Activated T-helper 1 cell treated with Interleukin-2 at 50 U/mL for 16 hours (primary cell): ENCODE measurements at regions not wholly inside any gene's neighbourhood (a gene's known extent, or its start where the extent isn't known, plus 50 kb on each side); places are given as distances from the start of the nearest gene placed in this dataset.

Source experiments
- DNase-seq: peaks from one replicate; pipeline ENCODE4 v3.0.0-alpha.2; 2020; ENCODE audit warnings: low read depth

DNA sequence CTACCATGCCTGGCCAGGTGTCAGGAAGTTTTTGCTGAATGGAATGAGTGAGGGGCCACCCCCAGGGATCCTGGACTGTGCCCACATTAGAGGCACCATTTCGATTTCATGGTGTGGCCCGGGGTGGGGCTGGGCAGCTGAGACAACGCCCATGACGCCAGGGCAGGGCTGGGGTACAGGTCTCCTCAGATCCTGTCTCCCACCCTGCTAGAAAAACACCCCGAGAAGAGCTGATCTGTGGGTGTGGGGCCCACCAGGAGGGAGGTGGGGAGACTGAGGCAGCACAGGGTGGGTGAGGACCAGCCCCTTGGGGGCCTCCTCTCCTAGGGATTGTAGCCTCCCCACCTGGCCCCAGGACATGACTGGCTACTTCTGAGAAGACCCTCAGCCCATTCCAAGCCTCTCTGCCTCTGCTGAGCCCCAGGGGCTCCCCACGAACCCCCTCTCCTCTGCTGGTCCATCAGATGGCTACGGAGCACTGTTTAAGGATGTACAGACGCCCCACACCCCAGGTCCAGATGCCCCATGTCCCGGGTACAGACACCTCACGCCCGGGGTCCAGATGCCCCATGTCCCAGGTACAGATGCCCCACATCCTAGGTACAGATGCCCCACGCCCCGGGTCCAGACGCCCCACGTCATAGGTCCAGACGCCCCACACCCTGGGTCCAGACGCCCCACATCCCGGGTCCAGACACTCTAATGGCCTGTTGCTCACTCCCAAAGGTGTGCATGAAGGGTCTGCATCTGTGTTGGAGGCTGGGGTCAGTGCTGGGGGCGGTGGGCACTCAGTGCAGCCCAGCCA is 99.4 kb downstream of the MICALL2 start:
- DNase-seq: no peak

DNA sequence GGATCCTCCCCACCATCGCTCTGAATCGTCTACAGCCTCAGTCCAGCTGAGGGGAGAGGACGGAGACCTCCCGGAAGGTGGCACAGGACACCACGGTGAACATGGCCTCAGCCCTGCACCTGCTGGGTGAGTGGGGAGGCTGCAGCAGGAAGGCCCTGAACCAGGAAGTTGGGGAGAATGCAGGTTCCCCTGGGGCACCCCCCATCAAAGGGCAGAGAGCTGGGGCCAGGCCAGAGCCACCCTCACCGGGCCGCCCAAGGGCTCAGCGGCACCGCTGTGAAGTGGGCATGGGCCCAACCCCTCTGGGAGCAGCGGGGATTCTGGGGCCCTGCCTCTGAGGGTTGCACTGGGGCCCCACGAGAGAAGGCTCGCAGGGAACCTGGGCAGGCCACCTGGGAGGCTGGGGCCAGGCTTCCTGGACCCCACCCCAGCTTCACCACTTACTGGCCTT is 98.7 kb downstream of the MICALL2 start:
- no peak for DNase-seq

DNA sequence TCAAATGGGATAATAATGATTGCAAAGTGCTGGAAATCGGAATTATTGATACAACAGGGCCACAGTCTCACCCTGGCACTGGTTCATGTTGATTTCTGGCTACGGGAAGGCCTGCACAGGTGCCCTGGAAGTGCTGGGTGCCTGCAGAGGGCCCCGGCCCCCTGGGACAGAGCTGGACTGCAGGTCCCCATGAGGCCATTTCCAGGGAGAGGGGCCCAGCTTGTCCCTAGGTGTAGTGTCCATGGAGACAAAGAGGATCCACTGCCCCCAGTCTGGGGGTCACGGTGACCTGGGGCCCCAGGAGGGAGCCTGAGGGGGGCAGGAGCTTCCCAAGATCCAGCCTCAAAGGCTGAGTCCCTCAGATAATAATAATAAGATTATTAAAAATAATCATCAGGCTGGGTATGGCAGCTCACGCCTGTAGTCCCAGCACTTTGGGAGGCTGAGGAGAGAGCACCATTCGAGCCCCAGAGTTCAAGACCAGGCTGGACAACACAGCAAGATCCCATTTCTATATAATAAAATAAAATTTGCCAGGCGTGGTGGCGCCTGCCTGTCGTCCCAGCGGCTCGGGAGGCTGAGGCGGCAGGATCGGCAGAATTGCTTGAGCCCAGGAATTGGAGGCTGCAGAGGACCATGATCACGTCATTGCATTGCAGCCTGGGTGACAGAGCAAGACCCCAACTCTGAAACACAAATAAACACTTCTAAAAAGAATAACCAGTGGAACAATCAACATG is 98.1 kb downstream of the MICALL2 start:
- DNase-seq: no peak

DNA sequence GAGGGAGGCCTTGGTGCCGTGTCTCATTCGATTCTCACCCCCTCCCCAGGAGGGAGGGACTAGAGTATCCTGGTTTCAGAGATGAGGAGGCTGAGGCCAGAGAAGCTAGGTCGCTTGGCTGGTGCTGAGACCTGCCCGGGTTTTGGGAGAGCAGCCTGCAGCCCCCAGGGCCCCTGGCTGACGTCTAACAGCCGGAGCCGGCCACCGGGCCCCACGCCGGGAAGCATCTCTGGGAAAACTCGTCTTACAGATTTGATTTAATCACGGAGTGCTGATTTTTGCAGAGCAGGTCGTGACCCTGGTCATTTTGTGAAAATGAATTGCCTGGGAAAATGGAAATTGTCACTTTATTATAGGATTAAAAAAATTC is 97.5 kb downstream of the MICALL2 start:
- DNase-seq: no peak

DNA sequence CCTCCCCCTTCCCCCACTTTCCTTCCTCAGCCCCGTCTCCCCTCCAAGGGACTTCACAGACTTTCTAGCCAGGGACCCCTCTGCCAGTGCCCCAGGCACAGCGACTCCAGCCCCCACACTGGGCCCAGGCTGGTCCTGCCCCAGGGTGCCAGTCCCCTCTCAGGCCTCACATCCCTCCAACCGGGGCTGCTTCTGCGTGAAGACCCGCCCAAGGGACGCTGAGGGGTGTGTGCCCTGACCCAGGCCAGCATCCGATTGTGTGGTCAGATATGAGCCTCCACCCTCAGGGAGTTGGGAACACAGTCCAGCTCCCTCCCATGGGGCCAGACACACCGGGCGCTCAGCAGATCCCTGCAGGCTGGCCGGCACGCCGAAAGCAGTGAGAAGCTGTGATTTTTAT is 97.0 kb downstream of the MICALL2 start:
- DNase-seq: no peak

DNA sequence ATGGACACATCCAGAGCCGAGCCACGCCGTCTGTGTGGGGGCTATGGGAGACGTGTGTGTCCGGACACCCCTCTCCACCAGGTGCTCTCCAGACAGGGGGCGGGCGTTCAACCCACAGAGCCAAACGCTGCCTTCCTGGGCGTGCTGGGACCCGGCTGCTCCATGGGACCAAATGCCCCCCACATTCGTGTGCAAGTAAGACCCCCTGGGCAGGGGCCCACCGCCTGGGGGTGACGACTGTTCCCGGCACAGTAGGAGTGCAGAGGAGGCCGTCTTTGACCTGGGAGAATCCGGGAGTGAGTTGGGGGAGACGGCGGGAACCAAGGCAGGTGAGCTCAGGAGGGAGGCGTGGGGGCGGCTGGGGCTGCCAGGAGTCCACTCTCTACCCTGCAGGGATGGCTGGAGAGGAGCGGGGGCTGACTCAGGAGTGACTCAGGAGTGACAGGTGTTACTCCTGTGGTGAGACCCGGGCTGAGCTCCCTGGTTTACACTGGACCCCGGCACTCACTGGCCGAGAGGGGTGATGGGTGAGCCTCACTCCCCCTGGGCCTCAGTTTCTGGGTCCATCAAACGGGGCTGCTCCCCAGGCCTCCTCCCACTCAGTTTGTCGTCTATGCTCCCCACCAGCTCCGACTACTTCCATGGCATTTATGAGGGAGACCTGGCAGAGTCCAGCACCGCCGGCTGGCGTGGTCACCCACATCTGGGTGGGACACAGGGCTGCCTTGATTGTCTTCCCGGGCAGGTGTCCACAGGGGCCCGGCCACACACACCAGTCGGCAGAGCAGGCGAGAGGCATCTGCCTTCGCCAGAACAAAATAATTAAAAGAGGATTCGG is 95.0 kb downstream of the MICALL2 start:
- no peak for DNase-seq

DNA sequence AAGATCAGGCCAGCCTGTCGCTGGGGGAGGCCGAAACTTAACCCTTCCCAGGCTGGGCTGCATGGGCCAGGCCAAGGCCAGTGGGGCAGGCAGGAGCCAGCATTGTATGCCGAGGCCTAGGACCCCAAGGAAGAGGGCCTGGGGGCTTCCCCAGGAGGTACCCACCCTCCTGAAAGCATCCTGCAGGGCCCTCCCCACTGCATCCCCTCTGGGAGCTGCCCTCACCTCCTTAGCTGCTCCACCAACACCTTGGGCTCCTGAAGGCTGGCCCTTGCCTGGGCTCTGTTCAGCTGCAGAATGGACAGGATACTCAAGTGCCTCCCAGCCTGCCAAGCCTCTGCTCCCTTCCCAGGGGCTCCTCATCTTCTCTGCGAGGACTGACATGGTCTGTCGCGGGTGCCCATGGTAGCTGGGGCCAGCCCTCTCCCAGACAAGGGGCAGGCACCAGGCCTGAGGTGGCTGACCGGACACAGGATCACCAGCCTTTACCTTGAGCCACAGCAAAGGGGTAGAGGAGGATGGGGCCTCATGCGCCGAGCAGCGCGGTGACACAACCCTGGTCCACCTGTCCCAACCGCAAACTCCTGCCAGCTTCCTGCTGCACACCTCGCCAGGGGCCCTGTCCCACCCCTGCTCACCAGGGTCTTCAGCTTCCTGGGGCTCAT is 94.2 kb downstream of the MICALL2 start:
- DNase-seq: no peak

DNA sequence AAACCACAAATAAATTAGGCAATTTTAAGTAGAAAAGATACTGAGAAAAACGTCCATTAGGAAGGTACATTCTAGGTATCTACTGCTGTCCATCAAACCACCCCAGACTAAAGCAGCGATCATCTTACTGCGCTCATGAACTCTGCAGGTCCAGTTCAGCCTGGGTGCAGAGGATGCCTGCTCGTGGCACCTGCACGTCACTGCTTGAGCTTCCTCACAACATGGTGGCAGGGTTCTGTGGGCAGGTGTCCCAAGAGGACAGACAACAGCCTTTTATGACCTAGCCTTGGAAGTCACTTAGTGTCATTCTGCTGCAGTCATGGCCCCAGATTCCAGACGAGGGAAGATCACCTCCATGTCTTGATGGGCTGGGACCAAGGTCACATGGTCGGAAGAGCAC is 93.4 kb downstream of the MICALL2 start:
- DNase-seq: no peak

DNA sequence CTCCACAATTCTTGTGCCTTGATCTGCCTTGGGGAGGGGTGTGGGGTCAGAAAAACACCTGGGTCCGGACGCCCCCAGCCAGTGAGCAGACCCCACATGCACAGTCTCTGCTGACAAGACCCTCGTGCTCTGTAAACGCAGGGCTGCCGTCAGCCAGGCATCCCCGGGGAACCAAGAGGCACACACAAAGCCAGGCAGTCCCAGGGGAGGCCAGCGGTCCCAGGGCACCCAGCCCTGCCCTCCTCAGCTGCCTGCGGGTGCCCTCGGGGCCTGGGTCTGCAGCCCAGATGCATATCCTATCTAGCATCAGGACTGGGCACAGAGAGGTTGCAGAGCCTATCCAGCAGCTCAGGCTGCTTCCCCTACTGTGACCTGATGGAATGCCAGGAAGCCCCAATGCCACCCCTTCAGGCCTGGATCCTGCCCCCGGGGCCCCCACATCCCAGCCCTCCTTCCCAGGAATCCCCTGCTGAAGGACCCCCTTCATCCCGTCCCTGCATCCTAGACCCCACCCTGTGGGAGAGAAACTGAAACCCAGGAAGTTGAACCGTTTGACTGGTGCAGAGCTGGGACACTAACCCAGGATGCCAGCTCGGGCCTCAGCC is 92.4 kb downstream of the MICALL2 start:
- DNase-seq: no peak

DNA sequence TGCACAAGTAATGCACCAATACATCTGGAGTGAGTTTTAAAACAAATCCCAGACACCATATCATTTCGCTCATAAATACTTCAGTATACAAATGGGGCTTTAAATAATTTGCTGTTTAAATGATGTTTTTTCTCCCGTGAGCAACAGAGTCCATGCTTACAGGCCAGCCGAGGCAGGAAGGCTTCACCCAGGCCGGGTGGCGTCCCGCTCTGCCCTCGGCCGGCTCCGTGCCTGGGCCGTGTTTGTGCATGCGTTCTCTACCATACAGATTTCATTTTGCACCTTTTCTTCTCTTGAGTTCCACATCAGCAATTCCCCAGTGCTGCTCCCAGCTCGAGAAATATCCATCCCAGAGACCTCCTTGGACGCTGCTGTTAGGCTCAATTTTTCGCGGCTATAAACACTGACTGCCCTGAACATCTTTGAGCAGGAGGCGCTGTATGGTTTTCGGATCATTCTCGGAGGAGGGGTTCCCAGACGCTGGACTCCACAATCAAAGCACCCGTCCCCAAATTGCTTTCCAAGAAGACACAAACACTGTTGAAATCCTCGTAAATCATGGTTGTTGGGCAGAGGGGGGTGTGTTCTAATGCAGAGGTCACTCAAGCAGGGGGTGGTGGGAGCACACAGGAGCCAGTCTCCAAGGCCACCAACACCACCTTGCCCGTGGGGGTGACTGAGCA is 91.6 kb downstream of the MICALL2 start:
- no peak for DNase-seq

DNA sequence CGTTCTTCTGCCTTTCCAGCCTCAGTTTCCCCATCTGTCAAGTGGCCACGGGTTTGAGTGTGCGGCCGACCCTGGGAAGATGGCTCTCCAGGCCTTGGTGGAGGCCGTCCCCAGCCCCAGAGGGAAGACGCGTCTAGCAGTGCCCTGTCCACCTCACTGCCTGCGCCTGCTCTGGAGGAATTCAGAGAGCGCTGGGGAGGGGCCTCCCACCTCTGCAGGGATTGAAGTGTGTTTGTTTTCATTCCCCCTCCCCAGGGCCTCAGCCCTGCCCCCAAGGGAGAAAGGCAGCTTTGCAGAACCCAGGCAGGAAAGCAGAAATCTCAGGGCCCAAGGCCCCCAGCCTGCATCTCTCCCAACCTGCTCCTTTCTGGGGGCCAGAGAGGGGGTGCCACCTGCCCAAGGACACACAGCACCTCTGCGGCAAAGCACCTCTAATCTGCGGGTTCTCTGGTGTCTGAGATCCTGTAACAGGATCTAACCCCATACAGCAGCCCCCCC is 91.0 kb downstream of the MICALL2 start:
- DNase-seq: no peak

DNA sequence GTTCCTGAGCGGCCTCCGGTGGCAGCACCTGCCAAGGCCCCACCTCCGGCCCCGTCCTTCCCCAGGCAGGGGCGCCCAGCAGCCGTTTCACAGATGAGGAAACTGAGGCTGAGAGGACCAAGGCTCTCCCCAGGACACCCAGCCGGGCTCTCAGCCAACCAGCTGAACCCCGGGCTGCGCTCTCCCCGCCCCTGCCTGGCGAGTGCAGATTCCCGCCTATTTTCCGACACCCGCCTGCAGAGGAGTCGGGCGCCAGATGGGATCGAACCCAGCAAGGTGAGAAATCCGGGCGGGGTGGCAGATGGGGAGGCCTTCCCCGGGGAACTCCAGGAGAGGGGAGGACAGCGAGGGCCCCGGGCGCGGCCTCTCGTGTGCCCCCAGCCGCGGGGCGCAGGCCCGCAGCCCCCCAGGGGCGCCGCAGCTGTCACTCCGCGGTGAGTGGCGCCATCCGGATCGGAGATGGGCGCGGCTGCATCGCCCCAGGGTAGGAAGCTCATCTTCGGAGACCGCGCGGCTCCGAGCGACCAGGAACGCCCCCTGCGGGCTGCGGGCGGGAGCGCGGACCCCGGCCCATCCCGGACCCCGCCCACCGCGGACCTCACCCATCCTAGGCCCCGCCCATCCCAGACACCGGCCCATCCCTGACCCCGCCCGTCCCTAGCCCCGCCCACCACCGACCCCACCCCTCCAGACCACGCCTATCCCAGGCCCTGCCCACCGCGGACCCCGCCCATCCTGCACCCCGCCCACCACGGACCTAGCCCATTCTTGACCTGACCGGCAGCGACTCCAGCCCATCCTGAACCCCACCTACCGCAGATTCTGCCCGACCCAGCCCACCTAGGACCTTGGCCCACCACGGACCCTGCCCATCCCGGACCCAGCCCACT is 90.3 kb downstream of the MICALL2 start:
- DNase-seq: peak; percentile 8

DNA sequence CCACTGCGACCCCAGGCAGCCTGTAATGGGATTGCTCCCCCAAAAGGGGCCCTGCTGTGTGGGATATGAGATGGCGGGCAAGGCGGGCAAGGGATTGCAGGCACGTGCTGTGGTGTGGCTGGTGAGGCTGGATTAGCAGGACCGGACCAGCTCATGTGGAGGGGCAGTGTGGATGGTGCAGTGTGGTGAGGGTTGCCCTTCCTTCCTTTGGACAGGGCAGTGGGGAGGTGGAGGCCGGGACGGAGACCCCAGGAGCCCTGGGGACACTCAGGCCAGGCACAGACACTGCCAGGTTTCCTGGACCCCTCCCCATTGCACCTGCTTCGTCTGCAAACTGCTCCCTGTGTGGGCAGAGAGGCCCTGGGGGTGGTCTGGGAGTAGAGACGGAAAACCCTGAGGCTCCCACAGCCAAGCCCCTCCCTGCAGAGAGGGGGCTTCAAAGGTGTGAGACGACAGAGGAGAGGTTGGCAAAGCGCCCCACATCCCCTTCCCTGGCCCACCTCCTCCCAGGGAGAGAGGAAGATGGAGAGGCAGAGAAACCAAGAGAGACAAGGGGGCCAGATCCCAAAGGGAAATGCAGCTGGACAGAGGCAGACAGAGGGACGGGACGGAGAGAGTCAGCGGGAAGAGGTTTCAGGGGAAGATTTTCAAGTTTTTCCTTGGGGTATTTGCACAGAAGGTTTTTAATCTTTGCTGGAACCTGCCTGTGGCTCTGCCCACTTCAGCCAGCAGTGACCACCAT is 89.2 kb downstream of the MICALL2 start:
- DNase-seq: no peak

DNA sequence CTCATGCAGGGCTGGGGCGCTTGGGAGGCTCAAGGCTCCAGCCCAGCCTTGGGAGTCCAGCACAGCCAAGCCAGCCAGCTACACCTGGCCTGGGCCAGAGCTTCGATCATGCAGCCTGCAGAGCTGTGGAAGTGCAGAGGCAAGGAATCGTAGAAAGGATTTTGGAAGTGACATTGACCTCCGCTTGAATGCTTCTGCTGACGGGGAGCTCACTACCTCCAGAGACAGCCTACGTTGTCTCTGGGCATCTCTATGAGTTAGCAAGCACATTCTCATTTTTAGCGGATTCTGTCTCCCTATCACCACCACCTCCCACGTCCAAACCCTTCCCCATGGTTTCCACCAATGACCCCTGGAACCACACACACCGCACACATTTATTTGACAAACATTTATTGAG is 88.5 kb downstream of the MICALL2 start:
- DNase-seq: no peak

DNA sequence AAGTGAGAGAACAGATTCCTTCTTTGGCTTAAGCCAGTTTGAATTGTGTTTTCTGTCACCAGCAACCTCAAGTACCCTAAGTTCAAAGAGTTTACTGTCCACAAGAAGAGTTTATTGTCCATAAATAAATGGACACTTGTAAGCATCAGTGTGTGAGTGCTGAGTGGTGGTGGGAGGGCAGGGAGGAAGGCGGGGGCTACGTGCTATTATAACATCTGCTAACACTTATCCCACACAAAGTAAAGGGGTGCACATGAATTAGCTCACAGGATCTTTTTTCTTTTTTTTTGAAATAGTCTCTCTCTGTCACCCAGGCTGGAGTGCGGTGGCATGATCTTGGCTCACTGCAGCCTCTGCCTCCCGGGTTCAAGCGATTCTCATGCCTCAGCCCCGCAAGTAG is 87.2 kb downstream of the MICALL2 start:
- DNase-seq: no peak

DNA sequence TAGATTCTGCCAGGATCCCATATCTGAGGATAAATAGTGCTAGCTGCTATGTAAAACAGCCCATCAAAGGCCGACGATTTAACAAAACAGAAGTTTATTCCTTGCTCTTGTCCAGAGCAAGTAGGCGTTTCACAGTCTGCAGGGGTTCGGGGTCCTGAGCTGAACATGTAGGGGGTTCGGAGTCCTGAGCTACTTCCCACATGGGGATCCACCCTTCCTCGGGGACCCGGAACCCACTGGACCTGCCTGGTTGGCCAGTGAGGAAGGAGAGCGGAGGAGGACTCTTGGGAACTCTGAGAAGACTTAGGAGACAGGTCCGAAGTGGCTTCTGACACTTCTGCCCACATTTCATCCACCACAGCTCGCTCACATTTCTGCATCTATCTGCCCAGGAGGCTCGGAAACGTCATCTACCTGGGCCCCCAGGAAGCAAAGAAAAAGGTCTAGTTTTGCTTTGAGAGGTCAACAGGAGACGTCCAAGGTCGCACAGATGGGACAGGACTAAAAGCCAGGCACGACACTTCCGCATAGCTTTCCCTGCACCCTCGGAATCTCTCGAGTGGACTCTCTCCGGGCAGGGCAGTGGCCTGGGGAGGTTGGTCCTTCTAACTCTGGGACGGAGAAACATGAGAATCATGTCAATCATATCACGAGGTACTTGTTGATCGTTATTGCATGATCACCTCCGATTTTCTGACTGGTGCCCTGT is 86.4 kb downstream of the MICALL2 start:
- no peak for DNase-seq

DNA sequence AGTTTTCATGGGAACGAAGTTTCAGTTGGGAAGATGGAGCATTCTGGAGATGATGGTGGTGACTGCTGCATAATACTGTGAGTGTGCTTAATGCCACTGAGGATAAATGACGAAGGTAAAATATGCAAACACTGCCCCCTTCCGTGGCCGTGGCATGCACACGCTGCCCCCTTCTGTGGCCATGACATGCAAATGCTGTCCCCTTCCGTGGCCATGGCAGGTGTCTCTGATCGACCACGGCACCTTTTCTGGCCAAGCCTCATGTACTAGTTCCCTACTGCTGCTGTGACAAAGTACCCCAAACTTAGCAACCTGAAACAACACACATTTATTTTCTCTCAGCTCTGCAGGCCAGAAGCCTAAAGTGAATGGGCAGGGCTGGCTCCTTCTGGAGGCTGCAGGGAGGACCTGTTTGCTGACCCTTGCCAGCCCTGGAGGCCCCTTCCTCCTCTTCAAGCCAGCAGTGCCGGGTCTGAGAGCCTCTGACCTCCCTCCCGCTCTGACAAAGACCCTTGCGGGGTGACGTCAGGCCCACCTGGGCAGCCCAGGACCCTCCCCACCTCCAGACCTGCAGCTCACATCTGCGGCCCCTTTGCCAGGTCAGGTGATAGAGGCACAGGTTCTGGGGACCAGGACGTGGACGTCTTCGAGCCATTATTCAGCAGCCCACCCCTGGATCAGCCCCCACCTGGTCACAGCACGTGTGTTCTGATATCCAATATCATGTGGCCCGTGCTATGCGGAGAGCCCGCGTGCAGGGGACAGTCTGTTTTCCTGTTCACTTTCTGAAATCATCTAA is 82.0 kb downstream of the MICALL2 start:
- no peak for DNase-seq
